RWPE1 (cell line): ENCODE measurements at regions not wholly inside any gene's neighbourhood (a gene's known extent, or its start where the extent isn't known, plus 50 kb on each side); places are given as distances from the start of the nearest gene placed in this dataset.

Source experiments
- CTCF ChIA-PET: fragments of 350-600 bp; sonication (Branson Sonifier 250); formaldehyde crosslinking; extraction: SDS; loops from one replicate; lab custom pipeline; 2021; lab: Yijun Ruan, JAX
- POLR2A ChIA-PET: fragments of 400-600 bp; formaldehyde crosslinking; extraction: SDS; loops from one replicate; lab custom pipeline; 2020; ENCODE audit warnings: antibody characterized with exemption; ENCODE audit not compliant: low non-redundant PET; lab: Yijun Ruan, JAX
- DNase-seq: peaks from one replicate; pipeline ENCODE4 v3.0.0; 2012; ENCODE audit warnings: low spot score
- H3K27ac ChIP-seq: fragments of 450-650 bp; 2 replicates; pipeline ENCODE4 v1.5.1; 2017
- CTCF ChIP-seq: fragments of 450-650 bp; conservative IDR thresholded peaks from 2 replicates; pipeline ENCODE4 v1.5.1; 2017; ENCODE audit warnings: low read depth, mild to moderate bottlenecking

GRCh38 chr2:234669621-234670020 is 172.7 kb upstream of the ARL4C start:
- ChIA-PET CTCF (interaction anchor here (0.6 to 0.7 kb wide), 2 partner anchors 105 to 811 kb away, joined by 3 read pairs; no protein-coding TSS in a partner anchor), POLR2A (no interaction called here)
- no peak for TF ChIP-seq CTCF
- peak overlapping the region; percentile 68; the same call in 1 of the 2 replicates for H3K27ac ChIP-seq
- no peak for DNase-seq

DNA sequence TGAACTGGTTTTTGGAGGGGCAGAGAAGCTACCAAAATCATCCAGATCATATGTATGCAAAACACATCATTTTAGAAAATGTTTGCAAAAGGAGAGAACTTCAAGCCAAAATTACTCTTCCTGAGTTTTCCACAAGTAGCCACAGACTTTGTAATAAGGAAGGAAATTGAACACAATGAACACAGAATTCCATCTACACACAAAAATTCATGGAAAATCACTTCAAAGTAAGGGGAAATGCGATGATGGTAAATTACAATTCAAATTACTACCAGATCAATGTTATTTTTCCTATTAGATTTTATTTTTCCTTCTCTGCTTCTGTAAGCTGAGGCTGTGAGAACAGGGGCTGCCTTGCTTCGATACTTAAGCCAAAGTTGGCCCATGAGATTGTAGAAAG is 172.1 kb upstream of the ARL4C start:
- ChIA-PET CTCF (no interaction called here), POLR2A (no interaction called here)
- TF ChIP-seq CTCF: no peak
- H3K27ac ChIP-seq: no peak overlapping the region
- no peak for DNase-seq

DNA sequence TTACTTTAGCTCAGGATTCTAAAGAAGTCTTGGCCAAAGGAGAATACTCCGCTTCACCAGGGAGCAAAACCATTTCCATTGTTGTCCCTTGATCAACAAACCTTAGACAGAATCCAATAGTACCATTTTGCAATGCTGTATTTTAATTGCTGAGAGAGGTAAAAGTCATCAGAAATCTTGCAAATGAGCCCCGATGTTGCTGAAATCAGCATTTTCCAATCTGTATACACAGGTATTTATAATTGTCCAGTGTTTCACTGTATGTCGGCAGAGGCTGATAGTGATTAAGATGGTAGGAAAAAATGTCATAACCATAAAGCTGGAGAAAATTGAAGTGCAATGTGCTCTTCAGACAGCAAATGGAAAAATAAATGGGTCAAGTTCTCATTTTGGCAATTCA is 170.0 kb upstream of the ARL4C start:
- ChIA-PET CTCF (interaction anchor here (0.5 kb wide), 1 partner anchor 1514 kb away, joined by 3 read pairs; no protein-coding TSS in a partner anchor), POLR2A (no interaction called here)
- no peak for DNase-seq
- no peak for TF ChIP-seq CTCF
- no peak overlapping the region for H3K27ac ChIP-seq

DNA sequence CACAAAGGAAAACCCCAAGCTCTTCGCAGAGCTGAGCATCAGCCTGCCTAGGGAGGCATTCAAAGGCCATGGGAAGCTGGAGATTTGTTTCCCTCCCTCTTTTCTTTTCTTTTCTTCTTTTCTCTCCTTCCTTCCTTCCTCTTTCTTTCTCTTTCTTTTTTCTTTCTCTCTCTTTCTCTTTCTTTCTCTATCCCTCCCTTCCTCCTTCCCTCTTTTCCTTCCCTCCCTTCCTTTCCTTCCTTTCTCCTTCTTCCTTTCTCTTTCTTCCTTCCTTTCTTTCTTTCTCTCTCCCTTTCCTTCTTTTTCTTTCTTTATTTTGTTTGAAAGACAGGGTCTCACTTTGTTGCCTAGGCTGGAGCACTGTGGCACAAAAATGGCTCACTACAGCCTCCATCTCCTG is 168.4 kb upstream of the ARL4C start:
- no peak for DNase-seq
- CTCF ChIA-PET: no interaction called here
- no peak for TF ChIP-seq CTCF
- H3K27ac ChIP-seq: no peak overlapping the region
- POLR2A ChIA-PET: no interaction called here

DNA sequence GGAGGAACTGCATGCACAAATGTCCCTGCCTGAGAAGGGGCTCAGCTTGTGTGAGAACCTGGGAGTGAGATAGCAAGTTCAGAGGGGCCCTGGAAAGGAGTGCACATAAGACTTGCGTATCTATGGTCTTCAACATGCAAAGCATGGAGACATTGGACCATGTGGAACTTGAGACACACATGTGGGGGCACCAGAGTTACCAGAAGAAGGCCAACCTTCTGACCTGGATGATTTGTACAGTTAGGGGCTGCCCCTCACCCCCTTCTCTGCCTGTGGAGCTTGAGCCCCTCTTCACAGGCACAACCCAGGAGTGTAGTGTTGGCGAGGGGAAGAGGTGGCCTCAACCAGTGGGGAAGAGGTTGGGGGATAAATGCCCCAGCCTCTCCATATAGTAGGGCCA is 165.0 kb upstream of the ARL4C start:
- TF ChIP-seq CTCF: no peak
- ChIA-PET CTCF (no interaction called here), POLR2A (no interaction called here)
- no peak for DNase-seq
- no peak overlapping the region for H3K27ac ChIP-seq

- H3K27ac ChIP-seq: no peak overlapping the region
- ChIA-PET CTCF (interaction anchor here (0.6 to 0.7 kb wide), 2 partner anchors 19 to 85 kb away, joined by 3 read pairs; no protein-coding TSS in a partner anchor), POLR2A (no interaction called here)
- DNase-seq: no peak
- TF ChIP-seq CTCF: no peak
These were observed 164.3 kb upstream of the ARL4C start for GRCh38 chr2:234661175-234661574.
